ENCODE measurements at regions not wholly inside any gene's neighbourhood (a gene's known extent, or its start where the extent isn't known, plus 50 kb on each side); places are given as distances from the start of the nearest gene placed in this dataset.

- FAIRE-seq (no peak), DNase-seq (ENCODE audit: insufficient read length, low spot score) (no peak)
These were observed 209.8 kb downstream of the ENC1 start for GRCh38 chr5:74430631-74431289.

- FAIRE-seq (no peak), DNase-seq (ENCODE audit: insufficient read length, low spot score) (no peak)
These were observed 211.0 kb downstream of the ENC1 start for GRCh38 chr5:74429495-74429894.

- FAIRE-seq, result no peak
- no peak for DNase-seq (ENCODE audit: insufficient read length, low spot score)
These were observed 211.7 kb downstream of the ENC1 start for GRCh38 chr5:74428876-74429275.

- FAIRE-seq (no peak), DNase-seq (ENCODE audit: insufficient read length, low spot score) (no peak)
These were observed 212.3 kb downstream of the ENC1 start for GRCh38 chr5:74428275-74428674.

GRCh38 chr5:74426506-74426905, 214.0 kb downstream of the ENC1 start:
- FAIRE-seq, result no peak
- DNase-seq (ENCODE audit: insufficient read length, low spot score), result no peak

- no peak for DNase-seq (ENCODE audit: insufficient read length, low spot score)
- FAIRE-seq, result no peak
These were observed 216.2 kb downstream of the ENC1 start for GRCh38 chr5:74424162-74424868.

- no peak for FAIRE-seq
- DNase-seq (ENCODE audit: insufficient read length, low spot score), result no peak
These were observed 217.1 kb downstream of the ENC1 start for GRCh38 chr5:74423383-74423782.

GRCh38 chr5:74422671-74423070, 217.9 kb downstream of the ENC1 start:
- DNase-seq (ENCODE audit: insufficient read length, low spot score) (no peak), FAIRE-seq (no peak)

- FAIRE-seq (no peak), DNase-seq (ENCODE audit: insufficient read length, low spot score) (no peak)
These were observed 218.5 kb downstream of the ENC1 start for GRCh38 chr5:74422030-74422429.

GRCh38 chr5:74421377-74421776, 219.2 kb downstream of the ENC1 start:
- DNase-seq (ENCODE audit: insufficient read length, low spot score) (no peak), FAIRE-seq (no peak)

- FAIRE-seq, result no peak
- DNase-seq (ENCODE audit: insufficient read length, low spot score), result no peak
These were observed 219.6 kb downstream of the ENC1 start for GRCh38 chr5:74420947-74421346.

- DNase-seq (ENCODE audit: insufficient read length, low spot score) (no peak), FAIRE-seq (no peak)
These were observed 220.3 kb downstream of the ENC1 start for GRCh38 chr5:74420220-74420619.

- no peak for FAIRE-seq
- DNase-seq (ENCODE audit: insufficient read length, low spot score), result no peak
These were observed 221.1 kb downstream of the ENC1 start for GRCh38 chr5:74419468-74419867.

- FAIRE-seq (no peak), DNase-seq (ENCODE audit: insufficient read length, low spot score) (no peak)
These were observed 221.8 kb downstream of the ENC1 start for GRCh38 chr5:74418709-74419108.

- FAIRE-seq, result no peak
- no peak for DNase-seq (ENCODE audit: insufficient read length, low spot score)
These were observed 222.3 kb downstream of the ENC1 start for GRCh38 chr5:74418261-74418660.

GRCh38 chr5:74415695-74416102, 224.8 kb downstream of the ENC1 start:
- DNase-seq (ENCODE audit: insufficient read length, low spot score) (no peak), FAIRE-seq (no peak)

GRCh38 chr5:74414228-74414627, 226.3 kb downstream of the ENC1 start:
- DNase-seq (ENCODE audit: insufficient read length, low spot score) (no peak), FAIRE-seq (no peak)

GRCh38 chr5:74413403-74414048, 227.0 kb downstream of the ENC1 start:
- no peak for DNase-seq (ENCODE audit: insufficient read length, low spot score)
- FAIRE-seq, result no peak

- no peak for DNase-seq (ENCODE audit: insufficient read length, low spot score)
- no peak for FAIRE-seq
These were observed 228.5 kb downstream of the ENC1 start for GRCh38 chr5:74412066-74412465.

- no peak for DNase-seq (ENCODE audit: insufficient read length, low spot score)
- FAIRE-seq, result no peak
These were observed 230.8 kb downstream of the ENC1 start for GRCh38 chr5:74409712-74410111.

GRCh38 chr5:74409166-74409706, 231.3 kb downstream of the ENC1 start:
- DNase-seq (ENCODE audit: insufficient read length, low spot score) (no peak), FAIRE-seq (no peak)

Measured in GM19239 (cell line).